ENCODE measurements at regions not wholly inside any gene's neighbourhood (a gene's known extent, or its start where the extent isn't known, plus 50 kb on each side); places are given as distances from the start of the nearest gene placed in this dataset.

DNA sequence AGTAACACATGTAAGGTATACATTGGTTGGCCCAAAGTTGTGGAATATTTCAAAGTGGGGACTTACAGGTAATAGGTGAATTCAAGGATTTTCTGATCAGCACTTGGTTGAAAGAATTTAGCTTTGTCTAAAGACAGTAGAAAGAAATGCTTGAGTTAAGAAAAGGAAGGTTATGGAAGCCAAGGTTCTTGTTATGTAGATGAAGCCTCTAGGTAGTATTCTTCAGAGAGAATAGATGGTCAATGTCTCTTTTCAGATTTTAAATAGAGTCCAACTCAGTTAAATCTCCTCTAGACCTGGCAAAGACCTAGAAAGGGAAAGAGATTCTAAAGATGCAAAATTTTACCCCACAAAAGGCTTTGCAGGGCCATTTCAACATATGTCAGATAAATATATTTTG, 157.4 kb downstream of the ANKRD30B start:
- DNase-seq (ENCODE audit: low spot score) = no peak

DNA sequence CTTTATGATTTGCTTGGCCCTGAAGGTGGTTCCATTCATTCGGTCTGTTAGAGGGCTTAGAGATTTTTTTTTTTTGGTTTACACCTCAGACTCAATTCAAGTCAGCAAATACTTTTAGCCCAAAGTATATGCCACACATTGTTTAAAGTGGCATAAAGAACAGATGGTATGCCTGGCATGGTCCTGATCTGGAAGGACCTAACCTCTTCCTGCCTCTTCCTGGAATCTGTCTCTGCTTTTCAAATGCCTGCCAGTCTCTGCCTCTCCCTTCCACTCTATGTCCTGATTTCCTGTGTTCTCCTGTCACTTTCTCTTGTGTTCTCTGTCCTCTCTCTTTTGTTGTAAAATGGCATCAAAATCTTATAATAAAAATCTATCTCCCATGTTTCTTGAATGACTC, 158.0 kb downstream of the ANKRD30B start:
- no peak for DNase-seq (ENCODE audit: low spot score)

DNA sequence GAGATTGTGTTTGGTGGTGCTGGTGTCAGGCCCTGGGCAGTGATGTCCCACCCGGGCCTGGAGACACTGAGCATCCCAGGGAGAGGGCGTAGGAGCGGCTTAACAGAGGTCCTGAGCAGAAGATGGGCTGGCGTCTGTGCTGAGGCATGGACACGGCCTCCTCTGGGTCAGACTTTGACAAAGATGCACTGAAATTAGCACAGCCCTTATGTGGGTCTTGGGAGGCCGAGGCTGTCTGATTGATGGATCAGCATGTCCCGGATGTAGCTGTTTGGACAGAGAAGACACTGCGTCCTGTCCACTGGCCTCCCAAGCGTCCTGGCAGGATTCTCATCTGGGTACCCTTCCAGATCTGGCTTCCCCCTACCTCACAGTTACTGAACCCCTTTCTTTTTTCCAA, 159.4 kb downstream of the ANKRD30B start:
- no peak for DNase-seq (ENCODE audit: low spot score)

- DNase-seq (ENCODE audit: low spot score) = no peak
These were observed 160.6 kb downstream of the ANKRD30B start for GRCh38 chr18:14908541-14908940.

- no peak for DNase-seq (ENCODE audit: low spot score)
These were observed 165.0 kb downstream of the ANKRD30B start for GRCh38 chr18:14912967-14913366.

GRCh38 chr18:14914121-14914520, 166.1 kb downstream of the ANKRD30B start:
- DNase-seq (ENCODE audit: low spot score) = no peak

- no peak for DNase-seq (ENCODE audit: low spot score)
These were observed 166.8 kb downstream of the ANKRD30B start for GRCh38 chr18:14914771-14915170.

DNA sequence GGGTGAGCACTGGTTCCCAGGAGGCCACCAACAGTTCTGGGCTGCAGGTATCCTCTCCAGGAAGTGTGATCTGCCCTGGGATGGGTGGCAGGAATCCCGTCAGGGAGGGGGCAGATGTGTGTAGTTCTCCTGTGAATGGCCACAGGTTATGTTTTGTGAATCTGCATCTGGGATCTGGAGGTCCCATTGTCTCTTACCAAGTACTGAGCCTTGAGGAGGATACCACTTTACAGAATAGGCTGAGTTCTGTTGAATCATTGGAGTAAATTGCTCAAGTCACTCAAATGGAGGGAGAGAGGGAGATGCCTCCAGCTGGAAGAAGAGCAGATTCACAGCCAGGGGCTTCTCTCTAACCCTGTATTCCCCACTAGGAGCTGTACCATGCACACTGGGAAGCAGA, 168.2 kb downstream of the ANKRD30B start:
- no peak for DNase-seq (ENCODE audit: low spot score)

- DNase-seq (ENCODE audit: low spot score) = no peak
These were observed 168.9 kb downstream of the ANKRD30B start for GRCh38 chr18:14916851-14917250.

DNA sequence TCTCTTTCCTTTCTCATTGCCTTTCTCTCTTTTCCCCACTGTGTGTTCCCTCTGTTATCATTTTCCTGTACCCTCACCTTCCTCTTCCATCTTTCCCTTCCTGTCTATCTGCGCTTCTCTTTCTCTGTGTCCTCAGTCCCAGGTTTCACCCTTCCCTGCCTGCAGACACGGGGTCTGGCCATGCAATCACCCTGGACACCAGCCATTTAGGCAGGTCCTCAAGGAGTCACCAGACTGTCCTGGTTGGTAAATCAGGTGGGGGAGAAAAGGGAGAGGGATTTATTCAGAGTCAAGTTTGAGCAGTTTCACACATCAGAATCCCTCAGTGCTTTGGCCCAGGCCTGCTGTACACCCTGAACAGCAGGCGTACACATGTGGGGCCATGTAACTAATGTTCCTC, 169.3 kb downstream of the ANKRD30B start:
- DNase-seq (ENCODE audit: low spot score) = no peak

GRCh38 chr18:14919666-14920065, 171.7 kb downstream of the ANKRD30B start:
- DNase-seq (ENCODE audit: low spot score) = no peak

DNA sequence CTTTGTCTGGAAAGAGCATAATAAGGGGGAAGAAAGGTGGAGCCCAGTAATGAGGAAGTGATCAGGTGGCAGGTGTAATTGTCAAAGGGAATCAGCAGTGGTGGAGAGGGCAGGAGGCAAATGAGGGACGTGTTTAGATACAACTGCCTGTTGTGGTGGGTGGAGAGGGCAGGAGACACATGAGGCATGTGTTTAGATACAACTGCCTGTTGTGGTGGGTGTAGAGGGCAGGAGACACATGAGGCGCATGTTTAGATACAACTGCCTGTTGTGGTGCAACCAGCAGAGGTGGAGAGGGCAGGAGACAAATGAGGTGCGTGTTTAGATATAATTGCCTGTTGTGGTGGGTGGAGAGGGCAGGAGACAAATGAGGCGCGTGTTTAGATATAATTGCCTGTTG, 173.1 kb downstream of the ANKRD30B start:
- DNase-seq (ENCODE audit: low spot score) = no peak

DNA sequence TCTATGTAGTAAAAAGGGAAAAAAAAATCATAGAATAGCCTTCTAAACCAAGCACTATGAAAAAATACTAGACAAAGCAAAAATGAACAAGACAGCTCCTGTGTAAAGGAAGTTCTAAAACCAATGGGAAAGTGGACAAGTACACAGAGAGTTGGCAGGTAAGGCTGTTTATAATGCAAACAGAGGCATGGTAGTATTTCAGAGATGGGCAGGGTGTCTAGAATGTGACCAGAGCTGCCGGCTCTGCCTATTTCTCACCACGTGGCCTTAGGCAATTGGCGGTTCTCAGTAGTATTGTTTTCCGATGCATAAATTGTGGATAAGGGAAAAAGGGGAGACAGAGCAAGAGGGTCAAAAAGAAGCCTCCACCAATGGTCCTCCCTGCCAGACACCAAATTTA, 173.6 kb downstream of the ANKRD30B start:
- no peak for DNase-seq (ENCODE audit: low spot score)

DNA sequence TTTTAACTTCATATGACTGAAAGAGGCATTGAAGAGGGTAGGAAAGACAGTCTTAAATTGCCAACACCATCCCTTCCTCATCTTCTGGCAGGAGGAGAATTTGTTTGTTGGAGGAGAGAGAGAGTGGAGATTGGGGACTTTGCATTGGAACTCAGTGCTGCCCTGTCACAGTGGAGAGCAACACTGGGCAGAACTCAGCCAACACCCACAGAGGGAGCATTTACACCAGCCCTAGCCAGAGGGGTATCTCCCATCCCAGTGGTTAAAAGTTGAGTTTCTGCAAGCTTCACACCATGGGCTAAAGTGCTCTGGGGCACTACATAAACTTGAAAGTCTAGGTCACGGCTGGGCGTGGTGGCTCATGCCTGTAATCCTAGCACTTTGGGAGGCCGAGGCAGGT, 174.1 kb downstream of the ANKRD30B start:
- DNase-seq (ENCODE audit: low spot score) = no peak

DNA sequence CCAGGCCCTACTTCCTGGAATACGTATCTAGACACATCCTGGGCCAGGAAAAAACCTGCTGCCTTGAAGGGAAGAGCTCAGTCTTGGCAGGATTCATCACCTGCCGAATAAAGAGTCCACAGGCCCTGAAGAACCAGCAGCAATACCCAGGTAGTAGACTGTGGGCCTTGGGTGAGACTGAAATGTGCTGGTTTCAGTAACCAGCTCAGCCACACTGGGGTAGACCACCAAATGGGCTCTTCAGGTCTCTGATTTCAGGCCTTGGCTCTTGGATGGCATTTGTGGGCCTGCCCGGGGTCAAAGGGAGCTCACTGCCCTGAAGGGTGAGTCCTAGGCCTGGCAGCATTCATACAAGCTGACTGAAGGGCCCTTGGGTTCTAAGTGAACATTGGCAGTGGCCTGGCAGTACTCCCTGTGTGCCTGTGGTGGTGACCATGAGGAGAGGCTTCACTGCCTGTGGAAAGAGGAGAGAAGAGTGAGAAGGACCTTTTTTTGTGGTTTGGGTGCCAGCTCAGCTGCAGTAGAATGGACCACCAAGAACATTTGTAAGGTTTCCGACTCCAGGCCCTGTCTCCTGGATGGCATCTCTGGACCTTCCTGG, 175.1 kb downstream of the ANKRD30B start:
- DNase-seq (ENCODE audit: low spot score) = no peak

GRCh38 chr18:14924226-14924625, 176.3 kb downstream of the ANKRD30B start:
- no peak for DNase-seq (ENCODE audit: low spot score)

GRCh38 chr18:14925281-14925709, 177.3 kb downstream of the ANKRD30B start:
- no peak for DNase-seq (ENCODE audit: low spot score)

GRCh38 chr18:14927701-14928100, 179.7 kb downstream of the ANKRD30B start:
- DNase-seq (ENCODE audit: low spot score) = no peak

DNA sequence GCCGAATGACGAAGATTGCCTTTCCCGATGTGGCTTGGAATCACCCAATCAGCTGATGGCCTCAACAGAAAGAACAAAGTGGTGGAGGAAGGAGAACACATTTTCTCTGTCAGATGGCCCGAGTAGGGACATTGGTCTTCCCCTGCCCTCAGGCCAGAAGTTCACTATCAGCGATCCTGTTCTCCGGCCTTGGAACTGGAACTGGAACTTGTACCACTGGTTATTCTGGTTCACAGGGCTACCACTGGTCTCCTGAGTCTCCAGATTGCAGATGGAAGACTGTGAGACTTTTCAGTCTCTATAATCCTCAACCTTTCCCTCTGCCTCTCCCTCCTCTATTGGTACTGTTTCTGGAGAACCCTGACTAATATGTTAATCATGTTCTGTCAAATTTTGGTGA, 180.4 kb downstream of the ANKRD30B start:
- DNase-seq (ENCODE audit: low spot score) = no peak

GRCh38 chr18:14930076-14930475, 182.1 kb downstream of the ANKRD30B start:
- DNase-seq (ENCODE audit: low spot score) = no peak

DNA sequence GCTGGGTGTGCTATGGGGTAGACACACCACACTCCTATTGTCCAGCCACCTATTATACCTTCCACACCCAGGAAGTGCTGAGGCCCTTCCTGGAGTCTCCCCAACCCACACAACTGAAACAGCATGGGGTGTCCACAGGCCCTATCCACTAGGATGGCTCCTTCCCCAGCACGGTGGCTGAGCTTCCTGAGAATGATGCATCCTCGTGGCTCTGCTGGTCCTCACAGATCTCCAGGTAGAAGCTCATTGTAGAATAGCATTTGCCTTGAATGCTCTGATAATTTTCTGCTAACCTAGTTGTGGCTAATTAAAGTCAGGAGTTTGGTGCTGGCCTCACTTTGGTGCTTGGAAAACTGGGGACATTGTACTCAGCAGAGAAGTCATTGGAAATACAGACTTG, 182.6 kb downstream of the ANKRD30B start:
- DNase-seq (ENCODE audit: low spot score) = no peak

DNA sequence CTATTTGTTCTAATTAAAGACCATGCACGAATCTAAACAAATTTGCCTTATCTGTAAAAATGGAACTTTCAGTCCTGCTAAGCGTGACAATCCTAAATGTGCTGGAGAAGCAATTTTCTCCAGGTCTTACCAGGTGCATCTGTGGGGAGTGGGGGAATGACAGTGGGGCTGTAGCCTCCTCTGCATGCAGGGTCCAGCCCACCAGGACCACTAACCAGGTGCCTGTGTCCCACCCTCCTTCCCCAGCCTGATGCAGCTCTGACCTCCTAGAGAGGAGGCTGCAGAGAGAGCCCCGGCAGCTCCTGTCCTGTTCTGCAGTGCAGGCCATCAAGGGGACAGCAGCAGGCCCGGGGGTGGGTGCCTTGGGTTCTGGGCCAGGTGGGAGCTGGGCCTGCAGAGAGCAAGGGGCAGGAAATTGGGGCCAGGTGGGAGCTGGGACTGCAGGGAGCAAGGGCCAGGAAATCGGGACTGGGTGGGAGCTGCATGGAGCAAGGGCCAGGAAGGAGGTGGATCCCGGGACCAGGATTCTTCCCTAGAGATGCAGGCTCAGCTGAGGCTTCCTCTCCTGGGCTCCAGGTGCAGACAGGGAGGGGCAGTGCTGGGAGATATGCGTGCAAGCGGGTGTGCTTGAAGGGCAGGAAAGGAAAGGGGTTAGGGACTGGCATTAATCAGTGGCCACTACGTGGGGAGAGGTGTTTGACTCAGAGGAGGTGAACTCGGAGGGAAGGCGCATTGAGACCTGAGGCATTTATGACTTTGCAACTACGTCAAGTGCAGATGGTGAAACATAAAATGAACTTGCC, 185.3 kb downstream of the ANKRD30B start:
- no peak for DNase-seq (ENCODE audit: low spot score)

DNA sequence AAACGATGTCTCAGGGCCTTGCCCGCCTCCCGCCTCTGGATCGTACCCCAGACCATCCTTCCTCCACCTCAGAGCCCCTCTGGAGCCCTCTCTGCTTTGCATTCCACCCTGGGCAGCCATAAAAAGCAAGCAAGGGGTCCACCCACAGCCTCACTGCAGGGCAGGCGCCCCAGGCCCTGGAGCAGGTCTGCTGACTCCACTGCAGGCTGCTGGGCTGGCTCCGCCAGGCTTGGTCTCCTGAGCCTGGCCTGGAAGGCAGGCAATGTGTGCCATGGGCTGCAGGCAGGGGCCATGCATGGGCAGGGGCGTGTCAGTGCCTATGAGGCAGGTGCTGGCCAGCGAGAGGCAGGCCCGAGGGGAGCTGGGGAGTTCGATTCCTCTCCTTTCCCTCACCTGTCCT, 186.0 kb downstream of the ANKRD30B start:
- no peak for DNase-seq (ENCODE audit: low spot score)

DNA sequence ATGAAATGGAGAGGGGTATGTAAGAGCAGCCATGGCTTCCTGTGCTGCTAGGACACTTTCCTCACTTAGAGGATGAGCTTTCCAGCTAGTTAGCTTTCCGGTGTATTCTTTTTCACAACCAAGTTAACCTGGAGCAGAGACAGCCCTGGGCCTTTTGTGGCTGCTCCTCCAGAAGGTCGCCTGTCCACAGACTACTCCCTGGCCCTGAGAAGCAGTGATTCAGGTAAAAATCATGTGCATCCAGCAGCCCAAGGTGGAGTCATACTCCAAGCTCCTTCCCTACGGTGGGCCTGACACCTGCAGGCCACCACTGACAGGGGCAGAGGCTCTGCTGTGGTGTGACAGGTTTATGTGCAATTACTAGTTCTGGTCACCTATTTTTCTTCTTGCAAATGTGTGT, 187.2 kb downstream of the ANKRD30B start:
- no peak for DNase-seq (ENCODE audit: low spot score)

Data from ureter (tissue), 1 donor.